HT1080 (cell line): ENCODE measurements at regions not wholly inside any gene's neighbourhood (a gene's known extent, or its start where the extent isn't known, plus 50 kb on each side); places are given as distances from the start of the nearest gene placed in this dataset.

Source experiments
- DNase-seq: peaks from one replicate; pipeline ENCODE4 v3.0.0-alpha.2; 2015; ENCODE audit warnings: low read depth

GRCh38 chr10:47077941-47078340, 166.7 kb downstream of the PTPN20 start:
- DNase-seq, result no peak

GRCh38 chr10:47078393-47079203, 167.4 kb downstream of the PTPN20 start:
- no peak for DNase-seq

GRCh38 chr10:47079204-47079580, 168.0 kb downstream of the PTPN20 start:
- DNase-seq, result no peak

- DNase-seq, result no peak
Observed at GRCh38 chr10:47081264-47081663, 170.0 kb downstream of the PTPN20 start.

GRCh38 chr10:47082055-47082784, 171.0 kb downstream of the PTPN20 start:
- no peak for DNase-seq

- DNase-seq, result no peak
Observed at GRCh38 chr10:47087667-47088066, 176.4 kb downstream of the PTPN20 start.

GRCh38 chr10:47088656-47089354, 177.6 kb downstream of the PTPN20 start:
- DNase-seq, result no peak

GRCh38 chr10:47090042-47090441, 178.8 kb downstream of the PTPN20 start:
- DNase-seq, result no peak

- no peak for DNase-seq
Observed at GRCh38 chr10:47090903-47091302, 179.7 kb downstream of the PTPN20 start.

GRCh38 chr10:47091421-47091820, 180.2 kb downstream of the PTPN20 start:
- no peak for DNase-seq

GRCh38 chr10:47092376-47092775, 181.1 kb downstream of the PTPN20 start:
- DNase-seq, result no peak

GRCh38 chr10:47092831-47093230, 181.6 kb downstream of the PTPN20 start:
- no peak for DNase-seq

GRCh38 chr10:47094126-47094525, 182.9 kb downstream of the PTPN20 start:
- DNase-seq, result no peak

GRCh38 chr10:47094636-47095035, 183.4 kb downstream of the PTPN20 start:
- DNase-seq, result no peak

- no peak for DNase-seq
Observed at GRCh38 chr10:47095211-47095610, 184.0 kb downstream of the PTPN20 start.

- peak; percentile 24 for DNase-seq
Observed at GRCh38 chr10:47095848-47096612, 184.8 kb downstream of the PTPN20 start.

- no peak for DNase-seq
Observed at GRCh38 chr10:47098238-47098637, 187.0 kb downstream of the PTPN20 start.

- no peak for DNase-seq
Observed at GRCh38 chr10:47098964-47099363, 187.7 kb downstream of the PTPN20 start.

GRCh38 chr10:47099474-47099873, 188.2 kb downstream of the PTPN20 start:
- DNase-seq, result no peak

- DNase-seq, result no peak
Observed at GRCh38 chr10:47101196-47101595, 190.0 kb downstream of the PTPN20 start.

- DNase-seq, result no peak
Observed at GRCh38 chr10:47101807-47102206, 190.6 kb downstream of the PTPN20 start.
